Smooth muscle cell (in vitro differentiated cells): ENCODE measurements at regions not wholly inside any gene's neighbourhood (a gene's known extent, or its start where the extent isn't known, plus 50 kb on each side); places are given as distances from the start of the nearest gene placed in this dataset.

ENCODE experiments used
- DNase-seq: peaks from one replicate; lab custom pipeline; 2025; ENCODE audit not compliant: unreplicated experiment; lab: John Stamatoyannopoulos, UW
- H2AFZ ChIP-seq: fragments of 200-600 bp; sonication (generic); 2 replicates; pipeline ENCODE4 v1.6.0; 2016; ENCODE audit warnings: antibody characterized with exemption, low read depth, mild to moderate bottlenecking
- H3F3A ChIP-seq: fragments of 200-600 bp; sonication (generic); 2 replicates; pipeline ENCODE4 v1.6.0; 2017; ENCODE audit warnings: antibody characterized with exemption, low read depth
- H3K27ac ChIP-seq: fragments of 200-600 bp; sonication (generic); 2 replicates; pipeline ENCODE4 v1.5.1; 2016; ENCODE audit warnings: low read depth, mild to moderate bottlenecking
- H3K27me3 ChIP-seq: fragments of 200-600 bp; sonication (generic); 2 replicates; pipeline ENCODE4 v1.6.1; 2016; ENCODE audit warnings: low read depth, mild to moderate bottlenecking
- H3K36me3 ChIP-seq: fragments of 200-600 bp; sonication (generic); 2 replicates; pipeline ENCODE4 v1.5.1; 2016; ENCODE audit warnings: low read depth
- H3K4me1 ChIP-seq: fragments of 200-600 bp; sonication (generic); 2 replicates; pipeline ENCODE4 v1.5.1; 2016; ENCODE audit warnings: low read depth
- H3K4me2 ChIP-seq: fragments of 200-600 bp; sonication (generic); 2 replicates; pipeline ENCODE4 v1.6.0; 2016; ENCODE audit warnings: mild to moderate bottlenecking
- H3K4me3 ChIP-seq: fragments of 200-600 bp; sonication (generic); 2 replicates; pipeline ENCODE4 v1.5.1; 2016; ENCODE audit warnings: mild to moderate bottlenecking
- H3K79me2 ChIP-seq: fragments of 200-600 bp; sonication (generic); 2 replicates; pipeline ENCODE4 v1.6.0; 2016; ENCODE audit warnings: low read depth, mild to moderate bottlenecking
- H3K9ac ChIP-seq: fragments of 200-600 bp; sonication (generic); 2 replicates; pipeline ENCODE4 v1.6.0; 2016; ENCODE audit warnings: low read depth
- H3K9me3 ChIP-seq: fragments of 200-600 bp; sonication (generic); replicated peaks from 2 replicates; pipeline ENCODE4 v1.5.1; 2016; ENCODE audit warnings: low read depth
- H4K20me1 ChIP-seq: fragments of 200-600 bp; sonication (generic); 2 replicates; pipeline ENCODE4 v1.6.0; 2016; ENCODE audit warnings: low read depth
- CTCF ChIP-seq: fragments of 200-600 bp; sonication (generic); IDR thresholded peaks from 2 replicates; pipeline ENCODE4 v1.5.1; 2017; ENCODE audit warnings: borderline replicate concordance, mild to moderate bottlenecking, antibody characterized with exemption; ENCODE audit not compliant: insufficient read depth, poor library complexity, severe bottlenecking
- WGBS: methylation state at CpG from one replicate; pipeline ENCODE4 v1.1.7; 2016; ENCODE audit warnings: low lambda C conversion rate; 5-methylcytosine and 5-hydroxymethylcytosine counted together

- no peaks in the 10 kb centered on the region for H3K27me3 ChIP-seq
- peaks cover 12% of the 10 kb centered on the region for H3K4me1 ChIP-seq
- no peaks in the 10 kb centered on the region for H3F3A ChIP-seq
- no peaks in the 10 kb centered on the region for H3K36me3 ChIP-seq
- H3K27ac ChIP-seq, result no peak overlapping the region
- no peak overlapping the region for H3K4me2 ChIP-seq
- H3K9me3 ChIP-seq, result no peaks in the 10 kb centered on the region
- H2AFZ ChIP-seq, result no peak overlapping the region
- 85% methylated on average over 5 of the region's 5 CpGs for WGBS
- no peaks in the 10 kb centered on the region for H3K79me2 ChIP-seq
- H4K20me1 ChIP-seq, result no peaks in the 10 kb centered on the region
- no peak for DNase-seq
- H3K4me3 ChIP-seq, result no peak overlapping the region
- H3K9ac ChIP-seq, result no peak overlapping the region
- no peak for TF ChIP-seq CTCF
Measured at GRCh38 chr18:23399067-23399466, 54.0 kb upstream of the RIOK3 start.

- Histone ChIP-seq H3K4me1 (peaks cover 12% of the 10 kb centered on the region), H3K4me2 (no peak overlapping the region), H3K79me2 (no peaks in the 10 kb centered on the region), H4K20me1 (no peaks in the 10 kb centered on the region), H3K36me3 (no peaks in the 10 kb centered on the region), H3K27ac (no peak overlapping the region), H3F3A (no peaks in the 10 kb centered on the region), H2AFZ (no peak overlapping the region), H3K27me3 (no peaks in the 10 kb centered on the region), H3K9ac (no peak overlapping the region), H3K9me3 (no peaks in the 10 kb centered on the region), H3K4me3 (no peak overlapping the region)
- TF ChIP-seq CTCF, result no peak
- WGBS, result 60% methylated on average over 3 of the region's 3 CpGs
- no peak for DNase-seq
Measured at GRCh38 chr18:23400918-23401317, 52.2 kb upstream of the RIOK3 start.

GRCh38 chr18:23401400-23402347 lies 51.4 kb upstream of the RIOK3 start:
- Histone ChIP-seq H3K27ac (peak overlapping the region; percentile 33), H3K9ac (no peak overlapping the region), H2AFZ (no peak overlapping the region), H3K79me2 (no peaks in the 10 kb centered on the region), H4K20me1 (no peaks in the 10 kb centered on the region), H3K4me3 (no peak overlapping the region), H3K27me3 (no peaks in the 10 kb centered on the region), H3F3A (no peaks in the 10 kb centered on the region), H3K4me2 (peak overlapping the region; percentile 22), H3K36me3 (no peaks in the 10 kb centered on the region), H3K4me1 (peaks cover 12% of the 10 kb centered on the region), H3K9me3 (no peaks in the 10 kb centered on the region)
- TF ChIP-seq CTCF, result no peak
- DNase-seq, result no peak
- 62% methylated on average over 10 of the region's 10 CpGs for WGBS
